Testis (tissue), 2 donors: ENCODE measurements at regions not wholly inside any gene's neighbourhood (a gene's known extent, or its start where the extent isn't known, plus 50 kb on each side); places are given as distances from the start of the nearest gene placed in this dataset.

ENCODE experiments used
- DNase-seq: peaks from one replicate; pipeline ENCODE4 v3.0.0-alpha.2; 2019
- H3K27ac ChIP-seq, 2 donors: fragments of 200-600 bp; sonication (generic); one replicate each; pipeline ENCODE4 v1.5.1; 2019
- H3K27me3 ChIP-seq: fragments of 200-600 bp; sonication (generic); one replicate; pipeline ENCODE4 v1.5.1; 2019
- H3K36me3 ChIP-seq: fragments of 200-600 bp; sonication (generic); one replicate; pipeline ENCODE4 v1.5.1; 2017; ENCODE audit warnings: low read depth; ENCODE audit errors: missing control alignments
- H3K4me1 ChIP-seq: fragments of 200-600 bp; sonication (generic); one replicate; pipeline ENCODE4 v1.5.1; 2019
- H3K4me3 ChIP-seq, 2 donors: fragments of 200-600 bp; sonication (generic); one replicate each; pipeline ENCODE4 v1.5.1; 2017 to 2019
- H3K9me3 ChIP-seq: fragments of 200-600 bp; sonication (generic); one replicate; pipeline ENCODE4 v1.5.1; 2017
- CTCF ChIP-seq, 3 experiments: fragments of 450-650 bp in 2 of 3; fragments of 200-600 bp in 1 of 3; sonication (generic) in 1 of 3; IDR thresholded peaks; one replicate each; pipeline ENCODE4 v1.5.1; 2016 to 2019; ENCODE audit warnings: antibody characterized with exemption in 3 of 3, mild to moderate bottlenecking in 2 of 3, moderate library complexity in 1 of 3
- POLR2A ChIP-seq: fragments of 450-650 bp; IDR thresholded peaks from one replicate; pipeline ENCODE4 v1.6.1; 2017; ENCODE audit warnings: antibody characterized with exemption, mild to moderate bottlenecking, moderate library complexity
- WGBS, 2 donors: methylation state at CpG; one replicate each; pipeline ENCODE4 v1.1.5; 2018; 5-methylcytosine and 5-hydroxymethylcytosine counted together
- intact Hi-C: fragments of 100-400 bp; cut with DNase I; formaldehyde crosslinking; loops from one replicate; pipeline ENCODE4 v1.15.1; 2023; ENCODE audit warnings: low total_unique reads

DNA sequence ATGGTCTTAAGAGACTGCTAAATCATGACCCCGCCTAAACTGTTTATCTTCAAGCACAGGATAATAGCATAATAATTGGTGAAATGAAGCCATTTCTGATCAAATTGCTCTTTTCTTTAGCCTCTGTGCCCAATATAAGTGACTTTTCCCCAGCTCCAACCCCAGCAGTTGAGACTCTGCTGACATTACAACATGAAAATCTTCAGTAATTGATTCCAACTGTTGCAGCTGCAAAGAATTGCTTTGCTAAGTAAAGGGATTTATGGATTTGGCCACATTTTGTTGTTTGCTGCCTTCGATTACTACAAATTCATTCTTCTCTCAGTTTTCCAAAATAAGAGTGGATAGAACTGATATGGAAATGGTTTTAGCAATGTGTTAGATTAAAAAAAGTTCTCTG is 576.7 kb upstream of the LRRC4C start:
- TF ChIP-seq CTCF (IDR thresholded peaks at IDR 0.05) (no peak), POLR2A (no peak)
- no peak overlapping the region for H3K27ac ChIP-seq
- H3K4me1 ChIP-seq = no peaks in the 10 kb centered on the region
- WGBS, 2 donors = 74 to 78% methylated on average over 2 of the region's 2 CpGs
- no peaks in the 10 kb centered on the region for H3K36me3 ChIP-seq
- intact Hi-C loops = no loop called here
- H3K27me3 ChIP-seq = no peaks in the 10 kb centered on the region
- no peaks in the 10 kb centered on the region for H3K9me3 ChIP-seq
- H3K4me3 ChIP-seq = no peak overlapping the region
- no peak for DNase-seq

GRCh38 chr11:42043312-42043711 is 583.9 kb upstream of the LRRC4C start:
- intact Hi-C loops = no loop called here
- H3K4me1 ChIP-seq = no peaks in the 10 kb centered on the region
- H3K9me3 ChIP-seq = no peaks in the 10 kb centered on the region
- H3K4me3 ChIP-seq = no peak overlapping the region
- no peak overlapping the region for H3K27ac ChIP-seq
- DNase-seq = no peak
- H3K36me3 ChIP-seq = no peaks in the 10 kb centered on the region
- no peaks in the 10 kb centered on the region for H3K27me3 ChIP-seq
- no peak for TF ChIP-seq POLR2A

- Histone ChIP-seq H3K9me3 (no peaks in the 10 kb centered on the region), H3K36me3 (no peaks in the 10 kb centered on the region), H3K4me3 (no peak overlapping the region), H3K27ac (no peak overlapping the region), H3K27me3 (no peaks in the 10 kb centered on the region), H3K4me1 (no peaks in the 10 kb centered on the region)
- TF ChIP-seq CTCF (IDR thresholded peaks at IDR 0.05) (no peak), POLR2A (no peak)
- intact Hi-C loops = no loop called here
- no peak for DNase-seq
- 82 to 84% methylated on average over 2 of the region's 2 CpGs for WGBS, 2 donors
These were observed 588.4 kb upstream of the LRRC4C start for GRCh38 chr11:42047637-42048555.

DNA sequence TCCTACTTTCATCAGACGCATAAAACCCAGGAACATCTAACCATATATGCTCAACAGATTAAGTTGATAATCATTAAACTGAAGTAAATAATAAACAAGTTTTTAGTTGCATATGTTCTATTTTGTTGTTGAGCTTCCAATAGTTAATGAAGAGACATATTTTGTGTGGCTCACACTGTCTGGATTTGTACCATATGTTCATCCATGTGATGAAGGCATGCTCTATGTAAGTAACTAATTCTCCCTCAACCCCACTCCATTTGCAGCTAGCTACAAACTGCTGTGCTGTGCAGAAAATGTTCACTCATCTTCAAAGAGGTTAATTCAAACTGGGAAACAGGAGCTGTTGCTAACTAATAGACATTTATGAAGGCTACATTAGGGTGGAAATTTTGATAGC is 589.7 kb upstream of the LRRC4C start:
- Histone ChIP-seq H3K4me1 (no peaks in the 10 kb centered on the region), H3K36me3 (no peaks in the 10 kb centered on the region), H3K4me3 (no peak overlapping the region), H3K27me3 (no peaks in the 10 kb centered on the region), H3K9me3 (no peaks in the 10 kb centered on the region), H3K27ac (no peak overlapping the region)
- TF ChIP-seq POLR2A (no peak), CTCF (IDR thresholded peaks at IDR 0.05) (no peak)
- intact Hi-C loops = no loop called here
- no peak for DNase-seq
- WGBS, 2 donors = 88 to 92% methylated on average over 1 of the region's 1 CpG

GRCh38 chr11:42049650-42050049 is 590.2 kb upstream of the LRRC4C start:
- 81 to 96% methylated on average over 1 of the region's 1 CpG for WGBS, 2 donors
- intact Hi-C loops = no loop called here
- H3K4me3 ChIP-seq = no peak overlapping the region

More at GRCh38 chr11:42049650-42050049, 590.2 kb upstream of the LRRC4C start:
- no peak overlapping the region for H3K27ac ChIP-seq
- TF ChIP-seq CTCF (IDR thresholded peaks at IDR 0.05) (no peak), POLR2A (no peak)
- H3K36me3 ChIP-seq = no peaks in the 10 kb centered on the region
- DNase-seq = no peak
- no peaks in the 10 kb centered on the region for H3K27me3 ChIP-seq
- H3K4me1 ChIP-seq = no peaks in the 10 kb centered on the region
- H3K9me3 ChIP-seq = no peaks in the 10 kb centered on the region
